ENCODE measurements at regions not wholly inside any gene's neighbourhood (a gene's known extent, or its start where the extent isn't known, plus 50 kb on each side); places are given as distances from the start of the nearest gene placed in this dataset.
"Not testable (repeated sequence)": the region's sequence is repeated elsewhere in the genome, so short reads cannot be mapped to it uniquely, and the experiment has no call there.

DNA sequence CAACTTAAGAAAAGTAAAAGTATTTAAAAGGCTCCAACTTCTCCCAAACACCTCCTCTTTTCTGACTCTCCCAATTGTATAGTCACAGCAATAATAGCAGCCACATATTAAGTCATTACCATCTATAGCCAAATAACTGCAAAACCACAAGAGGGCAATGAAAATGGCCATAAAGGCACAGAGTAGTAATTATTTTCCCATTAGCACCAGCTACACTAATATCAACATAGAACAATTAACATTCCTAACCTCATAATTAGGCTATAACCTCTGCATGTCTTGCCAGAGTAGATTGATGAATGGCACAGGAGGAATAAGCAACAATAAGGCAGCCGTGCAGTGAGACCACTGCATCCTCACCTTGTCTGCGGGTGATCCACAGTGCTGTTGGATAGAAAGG lies 226.4 kb upstream of the SERP2 start:
- DNase-seq = no peak
- no peaks in the 10 kb centered on the region for H3K9me3 ChIP-seq
- H3K4me3 ChIP-seq = no peak overlapping the region
- H3K27me3 ChIP-seq = no peaks in the 10 kb centered on the region
- WGBS, 2 donors = 94% methylated on average over 2 of the region's 2 CpGs
- no peak for TF ChIP-seq CTCF (IDR thresholded peaks at IDR 0.05)
- TF ChIP-seq POLR2A (IDR thresholded peaks at IDR 0.05) = no peak
- TF ChIP-seq EP300 (IDR thresholded peaks at IDR 0.05) = no peak
- TF ChIP-seq POLR2AphosphoS5 (IDR thresholded peaks at IDR 0.05) = no peak
- no peaks in the 10 kb centered on the region for H3K36me3 ChIP-seq
- intact Hi-C loops (cut with DNase I) = loop anchor here (10.0 kb wide), 1 partner anchor 228 kb away; the partner anchor contains the start of gene SERP2
- peaks cover 0 to 8% (median 3%) of the 10 kb centered on the region in 4 donors for H3K4me1 ChIP-seq
- H3K27ac ChIP-seq = no peak overlapping the region

DNA sequence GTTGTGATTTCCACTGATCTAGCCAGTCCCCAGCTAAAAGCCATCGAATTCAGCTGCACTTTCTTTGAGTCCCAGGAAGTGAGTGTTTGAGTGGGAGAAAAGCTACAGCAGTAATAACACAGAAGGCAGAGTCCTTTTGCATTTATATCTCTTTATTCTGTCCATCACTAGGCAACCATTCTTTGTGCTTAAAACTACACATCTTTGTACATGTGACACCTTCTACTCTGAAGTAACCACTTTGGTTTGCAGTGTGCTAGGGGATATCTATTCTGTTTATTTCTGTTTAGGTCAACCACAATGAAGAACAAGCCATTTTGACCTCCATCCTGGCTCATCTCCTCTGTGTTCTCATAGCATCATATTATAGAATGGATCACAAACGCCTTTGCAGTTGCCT lies 226.0 kb upstream of the SERP2 start:
- Histone ChIP-seq H3K27me3 (no peaks in the 10 kb centered on the region), H3K4me3 (no peak overlapping the region), H3K4me1 (peaks cover 0 to 6% (median 2%) of the 10 kb centered on the region in 4 donors), H3K36me3 (no peaks in the 10 kb centered on the region), H3K27ac (no peak overlapping the region), H3K9me3 (no peaks in the 10 kb centered on the region)
- no peak for DNase-seq
- intact Hi-C loops (cut with DNase I) = loop anchor here (10.0 kb wide), 1 partner anchor 227 kb away; the partner anchor contains the start of gene SERP2
- WGBS, 2 donors = 83 to 92% methylated on average over 2 of the region's 2 CpGs
- TF ChIP-seq CTCF (IDR thresholded peaks at IDR 0.05) = no peak
- TF ChIP-seq POLR2A (IDR thresholded peaks at IDR 0.05) = no peak
- TF ChIP-seq POLR2AphosphoS5 (IDR thresholded peaks at IDR 0.05) = no peak
- no peak for TF ChIP-seq EP300 (IDR thresholded peaks at IDR 0.05)

- Histone ChIP-seq H3K9me3 (no peaks in the 10 kb centered on the region), H3K4me1 (peaks cover 0 to 2% (median under 1%) of the 10 kb centered on the region in 4 donors), H3K36me3 (no peaks in the 10 kb centered on the region), H3K27ac (no peak overlapping the region), H3K4me3 (no peak overlapping the region), H3K27me3 (no peaks in the 10 kb centered on the region)
- no peak for DNase-seq
- 94% methylated on average over 5 of the region's 5 CpGs for WGBS, 2 donors
- intact Hi-C loops (cut with DNase I) = loop anchor here (10.0 kb wide), 1 partner anchor 226 kb away; the partner anchor contains the start of gene SERP2
- TF ChIP-seq EP300 (IDR thresholded peaks at IDR 0.05) = no peak
- TF ChIP-seq POLR2A (IDR thresholded peaks at IDR 0.05) = no peak
These were observed 225.3 kb upstream of the SERP2 start for GRCh38 chr13:44148159-44148914.

DNA sequence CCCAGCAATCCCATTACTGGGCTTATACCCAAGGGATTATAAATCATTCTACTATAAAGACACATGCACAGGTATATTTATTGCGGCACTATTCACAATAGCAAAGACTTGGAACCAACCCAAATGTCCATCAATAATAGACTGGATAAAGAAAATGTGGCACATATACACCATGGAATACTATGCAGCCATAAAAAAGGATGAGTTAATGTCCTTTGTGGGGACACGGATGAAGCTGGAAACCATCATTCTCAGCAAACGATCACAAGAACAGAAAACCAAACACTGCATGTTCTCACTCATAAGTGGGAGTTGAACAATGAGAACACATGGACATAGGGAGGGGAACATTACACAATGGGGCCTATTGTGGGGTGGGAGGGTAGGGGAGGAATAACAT lies 224.4 kb upstream of the SERP2 start:
- H3K27ac ChIP-seq, DNase-seq, H3K4me3 ChIP-seq, H3K9me3 ChIP-seq, H3K36me3 ChIP-seq, H3K27me3 ChIP-seq: not testable (repeated sequence)
- 91 to 95% methylated on average over 3 of the region's 3 CpGs for WGBS, 2 donors
- intact Hi-C loops (cut with DNase I) = loop anchor here (10.0 kb wide), 1 partner anchor 226 kb away; the partner anchor contains the start of gene SERP2
- H3K4me1 ChIP-seq = peaks cover 0 to 10% (median 4%) of the 10 kb centered on the region in 4 donors

GRCh38 chr13:44149821-44150220 lies 223.8 kb upstream of the SERP2 start:
- DNase-seq = no peak
- intact Hi-C loops (cut with DNase I) = loop anchor here (10.0 kb wide), 1 partner anchor 225 kb away; the partner anchor contains the start of gene SERP2
- WGBS, 2 donors = 98 to 99% methylated on average over 4 of the region's 4 CpGs

More at GRCh38 chr13:44149821-44150220, 223.8 kb upstream of the SERP2 start:
- no peak overlapping the region for H3K4me3 ChIP-seq
- H3K27ac ChIP-seq = no peak overlapping the region
- no peaks in the 10 kb centered on the region for H3K27me3 ChIP-seq
- no peaks in the 10 kb centered on the region for H3K36me3 ChIP-seq
- TF ChIP-seq CTCF (IDR thresholded peaks at IDR 0.05) = no peak
- TF ChIP-seq POLR2A (IDR thresholded peaks at IDR 0.05) = no peak
- no peak for TF ChIP-seq POLR2AphosphoS5 (IDR thresholded peaks at IDR 0.05)
- TF ChIP-seq EP300 (IDR thresholded peaks at IDR 0.05) = no peak
- no peaks in the 10 kb centered on the region for H3K9me3 ChIP-seq
- peaks cover 0 to 15% (median 4%) of the 10 kb centered on the region in 4 donors for H3K4me1 ChIP-seq

All from sigmoid colon (tissue), 6 donors.